GM20431 (cell line): ENCODE measurements at regions not wholly inside any gene's neighbourhood (a gene's known extent, or its start where the extent isn't known, plus 50 kb on each side); places are given as distances from the start of the nearest gene placed in this dataset.

Source experiments
- in situ Hi-C: fragments of 300-500 bp; cut with MseI, MboI; formaldehyde crosslinking; loops from one replicate; pipeline ENCODE4 v1.15.0; 2020; ENCODE audit warnings: low sequenced_read_pairs; ENCODE audit not compliant: unreplicated experiment

DNA sequence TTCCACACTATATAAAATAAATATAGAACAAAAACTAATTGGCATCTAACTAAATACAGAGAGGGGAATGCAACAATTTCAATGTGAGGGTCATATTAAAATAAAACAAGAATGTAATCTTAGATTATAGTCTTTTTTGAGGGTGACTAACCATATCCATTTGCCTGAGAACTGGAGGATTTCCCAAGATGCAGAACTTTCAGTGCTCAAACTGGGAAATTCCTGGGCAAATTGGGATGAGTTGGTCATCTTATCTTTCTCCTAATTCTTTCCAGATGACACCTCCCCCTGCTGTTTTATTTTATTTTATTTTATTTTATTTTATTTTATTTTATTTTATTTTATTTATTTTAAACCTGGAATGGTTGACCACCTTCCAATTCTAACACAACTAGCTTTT, 846.2 kb downstream of the SLC4A3 start:
- in situ Hi-C loops = no loop called here

DNA sequence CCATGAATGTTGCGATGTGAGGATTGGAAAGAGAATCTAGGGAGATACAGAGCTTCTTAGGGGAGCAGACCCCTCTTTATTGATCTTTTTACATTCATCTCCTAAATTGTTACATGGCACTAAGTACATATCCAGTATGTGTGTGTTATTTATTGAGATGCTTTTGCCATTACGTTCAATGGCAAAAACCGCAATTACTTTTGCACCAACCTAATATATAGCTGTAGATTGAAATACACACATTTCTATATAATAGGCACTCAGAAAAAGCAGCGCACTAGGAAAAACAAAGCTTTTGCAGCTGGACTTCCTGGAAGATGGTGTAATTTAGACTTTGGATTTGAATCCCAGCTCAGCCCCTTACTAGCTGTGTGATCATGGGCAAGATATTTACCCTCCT, 849.4 kb downstream of the SLC4A3 start:
- in situ Hi-C loops = no loop called here

- in situ Hi-C loops = no loop called here
These were observed 851.1 kb downstream of the SLC4A3 start for GRCh38 chr2:220478305-220479058.

GRCh38 chr2:220482716-220483115, 855.3 kb downstream of the SLC4A3 start:
- in situ Hi-C loops = no loop called here

GRCh38 chr2:220489121-220489520, 861.7 kb downstream of the SLC4A3 start:
- in situ Hi-C loops = no loop called here

- in situ Hi-C loops = no loop called here
These were observed 864.2 kb downstream of the SLC4A3 start for GRCh38 chr2:220491670-220492069.

GRCh38 chr2:220493871-220494525, 866.6 kb downstream of the SLC4A3 start:
- in situ Hi-C loops = no loop called here

GRCh38 chr2:220496513-220496912, 869.1 kb downstream of the SLC4A3 start:
- in situ Hi-C loops = no loop called here

DNA sequence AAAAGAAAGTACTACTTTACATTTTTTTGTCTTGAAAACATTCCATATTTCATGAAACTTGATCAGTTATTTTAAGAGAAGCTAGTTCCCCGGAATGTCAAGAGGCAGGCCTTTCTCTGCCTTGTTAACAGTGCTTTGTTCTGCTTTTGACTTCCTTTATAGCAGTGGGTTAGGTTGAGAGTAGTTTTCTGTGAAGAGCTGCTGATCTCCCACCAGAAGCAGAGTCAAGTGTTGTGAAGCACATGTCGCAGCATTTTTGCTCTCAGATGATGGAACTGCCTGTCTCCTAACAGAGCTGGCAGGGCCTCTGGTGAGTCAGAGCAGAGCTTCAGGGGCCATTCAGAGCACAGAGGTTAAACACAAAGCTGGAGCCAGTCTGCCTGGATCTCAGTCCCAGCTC, 871.8 kb downstream of the SLC4A3 start:
- in situ Hi-C loops = no loop called here

DNA sequence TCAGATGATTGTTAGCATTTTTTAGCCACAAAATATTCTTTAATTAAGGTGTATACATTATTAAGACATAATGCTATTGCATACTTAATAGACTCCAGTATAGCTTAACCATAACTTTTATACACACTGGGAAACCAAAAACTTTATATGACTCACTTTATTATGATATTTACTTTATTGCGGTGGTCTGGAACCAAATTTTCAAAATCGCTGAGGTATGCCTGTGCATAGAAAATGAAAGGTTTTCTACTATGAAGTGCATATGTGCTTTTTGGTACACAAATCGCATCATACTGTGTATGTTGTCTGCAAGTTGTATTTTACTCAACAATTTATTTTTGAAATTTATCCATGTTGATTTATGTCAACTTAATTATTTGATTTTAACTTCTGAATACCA, 875.1 kb downstream of the SLC4A3 start:
- in situ Hi-C loops = no loop called here

DNA sequence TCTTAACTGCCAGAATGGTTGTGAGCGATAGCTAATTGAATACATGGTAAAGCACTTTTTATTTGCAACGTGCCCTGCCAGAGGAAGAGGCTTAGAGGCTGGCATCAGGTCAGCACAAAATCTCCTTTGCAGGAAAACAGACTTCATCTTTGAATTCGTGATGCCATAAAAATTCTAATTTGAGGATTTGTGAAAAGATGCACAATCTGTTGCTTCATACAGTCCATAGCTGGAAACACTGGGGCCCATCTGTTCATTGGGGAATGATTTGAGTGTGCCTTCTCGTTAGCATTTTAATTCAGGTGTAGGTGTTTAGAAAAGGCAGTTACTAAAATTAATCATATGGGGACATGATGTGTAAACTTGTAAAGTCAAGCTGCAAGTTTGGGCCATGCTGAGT, 876.0 kb downstream of the SLC4A3 start:
- in situ Hi-C loops = no loop called here

GRCh38 chr2:220504938-220505503, 877.6 kb downstream of the SLC4A3 start:
- in situ Hi-C loops = no loop called here

DNA sequence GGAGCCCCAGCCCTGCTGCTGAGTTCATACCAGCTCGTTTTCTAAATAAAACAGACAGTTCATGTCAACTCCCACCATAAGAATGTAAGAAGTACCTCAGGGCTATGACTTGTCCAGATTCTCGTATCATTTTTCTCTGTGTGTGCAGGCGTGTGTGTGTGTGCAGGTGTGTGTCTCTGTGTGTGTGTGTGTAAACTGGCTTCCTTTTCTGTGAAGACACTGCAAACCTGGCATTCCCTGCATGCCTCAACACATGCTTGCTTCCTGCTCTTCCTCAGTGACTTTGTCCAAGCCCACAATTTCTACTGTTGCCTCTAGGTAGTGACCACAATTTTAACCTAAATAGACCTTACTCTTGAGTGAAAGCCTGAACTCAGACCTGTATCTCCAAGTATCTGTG, 879.0 kb downstream of the SLC4A3 start:
- in situ Hi-C loops = no loop called here

GRCh38 chr2:220509096-220509757, 881.8 kb downstream of the SLC4A3 start:
- in situ Hi-C loops = no loop called here

DNA sequence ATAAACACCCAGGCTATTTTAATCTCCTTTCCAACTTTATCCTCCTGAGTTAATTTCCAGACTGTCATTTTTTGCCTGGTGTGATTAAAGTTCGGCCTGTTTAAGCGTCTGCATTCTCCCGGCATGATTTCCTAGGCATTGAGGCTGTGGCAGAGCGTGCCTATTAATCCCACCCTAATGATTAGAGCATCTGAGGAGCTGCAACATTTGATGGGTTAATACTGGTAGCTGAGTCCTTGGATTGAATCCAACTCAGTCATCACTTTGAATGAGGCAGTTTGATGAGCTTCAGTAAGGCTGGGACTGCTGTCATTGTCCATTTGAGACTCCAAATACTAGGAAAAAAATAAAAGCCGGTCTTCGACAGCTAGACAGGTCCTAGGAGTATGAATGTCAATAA, 882.5 kb downstream of the SLC4A3 start:
- in situ Hi-C loops = no loop called here

- in situ Hi-C loops = no loop called here
These were observed 883.2 kb downstream of the SLC4A3 start for GRCh38 chr2:220510668-220511067.

DNA sequence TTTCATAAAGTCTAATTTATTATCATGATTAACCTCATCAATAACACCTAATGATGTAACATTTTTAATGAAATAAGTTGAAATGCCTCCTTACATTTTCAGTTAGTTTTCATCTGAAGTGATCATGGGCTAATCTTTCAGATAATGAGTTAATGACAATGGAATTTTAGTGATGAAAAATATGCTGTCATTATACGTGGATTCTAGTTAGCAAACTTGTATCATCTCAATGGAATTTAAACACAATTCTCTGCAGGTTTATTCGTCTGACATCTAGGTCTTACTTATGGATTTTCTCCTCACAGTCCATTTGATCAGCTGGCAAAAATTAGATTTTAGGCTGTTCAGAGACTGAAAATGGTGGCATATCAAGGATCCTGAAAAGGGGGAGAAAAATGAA, 885.0 kb downstream of the SLC4A3 start:
- in situ Hi-C loops = no loop called here

DNA sequence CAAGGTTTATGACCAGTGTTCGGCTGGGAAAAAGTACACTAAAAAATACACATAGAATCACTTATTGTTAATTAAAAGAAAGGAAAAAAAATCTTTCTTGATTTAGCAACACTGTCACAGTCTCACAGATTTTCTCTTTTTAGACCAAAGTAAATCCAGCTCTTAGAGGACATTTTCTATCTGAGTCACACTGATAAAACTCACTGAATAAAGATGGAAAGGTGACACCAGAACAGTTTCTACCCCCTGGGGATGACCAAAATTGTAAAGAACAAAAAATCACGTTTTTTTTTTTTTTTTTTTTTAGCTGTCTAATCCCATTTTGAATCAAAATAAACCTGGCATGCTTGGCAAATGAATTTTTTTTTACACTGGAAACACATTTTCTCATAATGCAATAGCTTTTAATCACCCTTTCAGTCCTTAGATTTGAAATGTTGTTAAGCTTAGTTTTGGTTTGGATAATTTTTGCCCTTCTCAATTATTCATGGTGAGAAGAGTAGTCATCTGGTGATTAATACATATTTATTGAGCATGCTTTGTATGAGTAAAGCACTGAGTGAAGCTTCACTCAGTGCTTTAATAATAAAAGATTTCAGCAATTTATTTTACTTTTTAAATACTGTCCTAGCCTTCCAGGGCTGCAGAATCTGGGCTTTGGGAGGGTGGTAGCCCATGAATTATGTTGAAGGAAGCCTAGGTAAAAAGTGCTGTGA, 886.3 kb downstream of the SLC4A3 start:
- in situ Hi-C loops = no loop called here

DNA sequence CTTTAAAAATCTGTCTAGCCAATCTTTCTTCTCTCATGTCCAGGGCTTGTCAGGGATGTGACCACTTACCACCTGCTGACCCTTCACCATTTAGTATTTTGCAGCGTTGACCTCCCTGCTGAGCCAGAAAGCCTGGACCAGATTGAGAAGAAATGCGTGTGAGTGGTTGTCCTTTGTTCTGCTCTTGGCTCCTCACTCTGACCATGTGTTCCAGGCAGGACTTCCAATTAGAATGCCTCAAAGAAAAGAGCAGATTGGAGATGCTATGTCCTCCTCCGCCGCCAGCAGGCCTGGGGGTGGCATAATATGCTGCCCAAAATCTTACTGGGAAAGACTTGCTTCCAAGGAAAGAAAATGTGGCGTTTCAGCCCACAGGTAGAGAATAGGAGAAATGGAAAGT, 894.1 kb downstream of the SLC4A3 start:
- in situ Hi-C loops = no loop called here

- in situ Hi-C loops = no loop called here
These were observed 900.8 kb downstream of the SLC4A3 start for GRCh38 chr2:220528180-220528675.
